GM19239 (cell line): ENCODE measurements at regions not wholly inside any gene's neighbourhood (a gene's known extent, or its start where the extent isn't known, plus 50 kb on each side); places are given as distances from the start of the nearest gene placed in this dataset.
"Not testable (repeated sequence)": the region's sequence is repeated elsewhere in the genome, so short reads cannot be mapped to it uniquely, and the experiment has no call there.

Experiments
- DNase-seq: peaks from one replicate; pipeline ENCODE4 v3.0.0; 2011; ENCODE audit warnings: low spot score; ENCODE audit not compliant: insufficient read length
- FAIRE-seq: peaks from 2 replicates; lab custom pipeline; 2011; peaks lifted over from hg19 to GRCh38; lab: Jason Lieb, UNC

DNA sequence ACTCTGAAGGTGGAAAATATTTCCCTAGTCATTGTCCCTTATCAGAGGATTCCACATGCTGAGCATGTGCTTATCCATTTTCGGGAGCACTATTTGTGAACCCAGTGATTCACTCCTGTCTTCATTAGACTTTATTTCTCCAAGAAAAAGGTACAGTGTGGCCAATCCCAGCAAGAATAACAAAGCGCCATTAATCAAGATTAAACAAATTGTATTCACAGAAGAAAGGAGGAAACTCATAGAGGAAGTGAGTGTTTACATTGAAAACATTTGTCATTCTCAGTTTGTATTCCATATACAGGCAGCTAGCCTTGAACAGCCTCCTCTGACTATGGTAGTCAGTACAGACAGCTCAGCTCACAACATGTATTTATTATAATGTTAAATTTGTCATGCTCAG, 1669.9 kb upstream of the SPRY2 start:
- DNase-seq (no peak), FAIRE-seq (no peak)

DNA sequence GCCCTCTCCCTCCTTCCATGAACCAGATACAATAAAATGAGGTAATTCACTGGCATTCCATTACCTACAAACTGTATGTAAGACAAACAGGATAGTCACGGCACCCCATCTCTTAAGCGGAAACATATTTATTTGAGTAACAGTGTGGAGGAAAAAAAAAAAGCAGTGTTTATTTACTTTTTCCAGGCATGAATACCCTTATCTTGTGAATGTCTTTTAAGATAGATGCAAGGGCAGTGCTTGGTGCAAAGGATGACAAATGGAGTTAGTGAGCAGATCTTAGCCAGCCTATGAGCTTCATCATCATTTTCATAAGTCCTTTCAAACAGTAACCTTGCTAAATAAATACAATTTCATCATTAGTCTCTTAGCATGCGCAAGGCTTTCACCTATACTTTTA, 1661.8 kb upstream of the SPRY2 start:
- DNase-seq (no peak), FAIRE-seq (no peak)

GRCh38 chr13:81995316-81995715, 1654.4 kb upstream of the SPRY2 start:
- no peak for DNase-seq
- no peak for FAIRE-seq

DNA sequence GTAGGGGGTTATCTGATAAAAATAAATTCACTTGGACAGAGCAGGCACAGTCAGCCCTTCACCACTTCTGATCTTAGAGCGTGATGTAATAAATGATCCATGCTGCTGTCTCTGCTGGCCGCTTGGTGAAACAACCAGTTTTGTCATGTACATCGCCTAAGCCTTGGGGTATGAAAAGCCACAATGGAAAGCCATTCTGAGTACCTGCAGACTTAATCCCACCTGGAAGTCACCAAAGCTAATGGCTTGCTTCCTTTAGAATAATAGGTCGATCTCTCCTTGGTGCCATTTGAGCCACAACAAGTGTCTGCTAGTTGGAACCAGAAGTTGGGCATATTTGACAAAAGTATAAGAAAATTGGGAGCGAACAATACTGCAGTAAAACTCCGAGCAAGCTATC, 1649.7 kb upstream of the SPRY2 start:
- FAIRE-seq (no peak), DNase-seq (no peak)

DNA sequence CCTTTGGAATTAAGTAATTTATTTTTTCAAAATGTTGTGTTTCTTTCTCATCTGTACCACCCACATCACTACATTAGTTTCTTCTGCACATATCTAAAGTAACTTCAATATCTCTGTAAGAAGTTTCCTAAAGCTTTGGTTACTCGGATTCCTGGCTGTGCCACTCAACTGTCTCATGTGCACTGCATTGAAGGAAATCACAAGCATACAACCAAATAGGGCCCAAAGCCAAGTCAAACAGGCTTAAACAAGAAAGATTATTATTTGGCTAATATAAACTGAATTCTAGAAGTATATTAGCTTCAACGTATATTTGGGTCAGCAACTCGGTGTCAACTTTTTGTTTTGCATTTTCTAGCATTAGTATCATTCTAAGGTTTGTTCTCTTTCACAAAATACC, 1647.6 kb upstream of the SPRY2 start:
- DNase-seq (no peak), FAIRE-seq (no peak)

- DNase-seq (no peak), FAIRE-seq (no peak)
Measured at GRCh38 chr13:81987677-81988357, 1646.9 kb upstream of the SPRY2 start.

GRCh38 chr13:81987159-81987558, 1646.2 kb upstream of the SPRY2 start:
- no peak for DNase-seq
- no peak for FAIRE-seq

DNA sequence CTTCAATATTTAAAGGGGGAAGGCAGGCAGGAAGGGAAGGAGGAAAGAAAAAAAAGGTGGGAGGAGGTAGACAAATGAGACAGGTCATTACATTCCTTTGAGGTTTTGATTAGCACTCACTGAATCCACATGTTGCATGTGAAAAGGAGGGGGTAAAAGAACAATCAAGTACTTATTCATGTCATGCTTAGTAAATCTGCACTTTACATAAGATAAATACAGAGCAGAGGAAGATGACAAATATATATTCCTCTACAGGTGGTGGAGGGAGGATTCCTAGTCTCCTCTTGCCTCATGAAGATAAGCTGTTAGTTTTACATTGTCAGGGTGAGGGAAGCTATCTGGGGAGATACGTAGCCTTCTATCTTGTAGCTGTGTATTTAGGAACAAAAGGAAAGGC, 1645.4 kb upstream of the SPRY2 start:
- DNase-seq, result no peak
- no peak for FAIRE-seq

DNA sequence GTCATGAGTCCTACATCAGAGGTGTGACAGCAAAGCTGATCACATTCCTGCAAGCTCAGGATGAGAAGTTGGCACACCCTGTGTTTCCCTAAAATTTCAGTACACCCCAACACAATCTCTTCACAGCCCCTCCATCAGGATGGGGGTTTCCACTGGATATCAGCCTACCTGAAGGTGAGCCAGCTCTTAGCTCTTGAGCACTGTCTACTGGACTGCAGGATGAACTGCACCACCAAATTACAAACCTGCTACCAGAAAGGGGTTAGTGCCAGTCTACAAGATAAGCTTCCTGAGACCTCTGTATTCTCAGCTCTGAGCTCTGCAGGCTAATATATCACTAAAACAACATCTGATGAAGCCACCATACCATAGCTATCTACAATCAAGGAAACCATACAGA, 1616.2 kb upstream of the SPRY2 start:
- FAIRE-seq, result no peak
- DNase-seq, result no peak

DNA sequence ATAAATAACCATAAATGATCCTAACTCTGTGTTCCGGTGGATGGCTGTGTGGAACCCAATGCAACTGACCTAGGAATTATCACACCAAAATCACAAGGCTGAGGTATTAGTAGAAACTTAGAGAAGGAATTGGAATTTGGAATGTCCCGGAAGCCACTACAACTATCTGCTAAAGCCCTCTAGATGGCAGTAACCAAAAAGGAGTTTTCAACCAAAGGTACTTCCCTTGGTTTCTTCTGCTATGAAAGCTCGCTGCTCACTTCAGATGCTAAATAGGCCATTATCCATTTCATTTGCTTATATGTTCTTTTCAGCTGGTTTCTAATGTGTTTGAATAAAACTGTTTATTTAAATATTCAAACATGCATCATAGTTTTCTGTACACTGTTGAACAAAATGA, 1589.1 kb upstream of the SPRY2 start:
- DNase-seq, result no peak
- no peak for FAIRE-seq

- DNase-seq, result no peak
- no peak for FAIRE-seq
Measured at GRCh38 chr13:81927347-81927746, 1586.4 kb upstream of the SPRY2 start.

DNA sequence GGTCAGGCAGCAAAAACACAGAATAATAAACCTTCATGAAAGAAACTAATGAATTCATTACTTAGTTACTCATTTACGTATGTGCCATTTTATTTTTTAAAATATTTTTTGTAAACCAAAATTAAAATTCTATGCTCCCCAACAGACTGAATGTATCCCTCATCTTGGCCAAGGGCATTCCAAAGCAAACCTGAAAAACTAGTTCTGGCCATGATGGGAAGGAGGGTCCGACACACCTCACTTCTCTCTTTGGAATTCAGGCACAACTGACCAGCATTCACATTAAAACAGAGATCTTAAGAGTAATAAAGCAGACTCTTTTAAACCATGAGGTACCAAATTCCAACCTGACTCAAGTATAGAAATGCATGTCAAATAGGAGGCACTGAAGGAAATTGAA, 1576.9 kb upstream of the SPRY2 start:
- no peak for FAIRE-seq

DNA sequence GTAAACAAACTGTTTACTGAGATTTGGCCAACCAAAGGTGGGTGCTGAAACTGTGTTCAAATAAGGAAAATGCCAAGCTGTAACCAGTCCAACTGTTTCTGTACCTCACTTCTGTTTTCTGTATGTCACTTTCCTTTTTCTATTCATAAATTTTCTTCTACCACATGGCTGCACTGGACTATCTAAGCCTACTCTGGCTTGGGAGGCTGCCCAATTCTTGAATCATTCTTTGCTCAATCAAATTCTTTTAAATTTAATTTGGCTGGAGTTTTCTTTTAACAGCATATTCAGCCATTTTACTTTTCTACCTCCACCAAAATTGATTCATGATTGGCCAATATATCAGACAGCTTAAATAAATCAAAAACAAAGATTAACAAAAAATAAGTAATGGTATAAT, 1575.5 kb upstream of the SPRY2 start:
- FAIRE-seq (no peak), DNase-seq (no peak)

More for the DNA sequence above, 1576.9 kb upstream of the SPRY2 start:
- DNase-seq, result no peak

GRCh38 chr13:81907787-81908372, 1567.0 kb upstream of the SPRY2 start:
- FAIRE-seq, result no peak
- no peak for DNase-seq

DNA sequence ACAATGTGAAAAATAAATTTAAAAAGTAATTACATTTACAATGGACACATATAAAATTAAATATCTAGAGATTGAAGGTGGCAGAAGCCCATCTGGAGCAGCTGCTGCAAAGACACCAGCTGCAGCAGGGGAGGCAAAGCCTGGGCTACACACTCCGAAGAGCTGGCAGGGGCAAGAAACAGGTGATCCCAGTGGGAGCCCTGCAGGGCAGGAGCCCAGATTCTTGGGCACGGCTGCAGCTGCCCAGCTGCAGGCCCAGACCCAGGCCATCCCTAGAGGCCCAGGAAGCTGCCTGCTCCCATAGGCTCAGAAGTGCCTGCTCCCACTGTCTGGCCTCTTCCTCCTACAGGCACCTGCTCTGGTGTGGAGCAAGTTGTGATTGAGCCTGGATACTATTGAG, 1547.9 kb upstream of the SPRY2 start:
- FAIRE-seq (no peak), DNase-seq (no peak)

- no peak for DNase-seq
- FAIRE-seq, result no peak
Measured at GRCh38 chr13:81874681-81875661, 1534.0 kb upstream of the SPRY2 start.

GRCh38 chr13:81874253-81874652, 1533.3 kb upstream of the SPRY2 start:
- FAIRE-seq (no peak), DNase-seq (no peak)

GRCh38 chr13:81872581-81872980, 1531.7 kb upstream of the SPRY2 start:
- DNase-seq (no peak), FAIRE-seq (no peak)

DNA sequence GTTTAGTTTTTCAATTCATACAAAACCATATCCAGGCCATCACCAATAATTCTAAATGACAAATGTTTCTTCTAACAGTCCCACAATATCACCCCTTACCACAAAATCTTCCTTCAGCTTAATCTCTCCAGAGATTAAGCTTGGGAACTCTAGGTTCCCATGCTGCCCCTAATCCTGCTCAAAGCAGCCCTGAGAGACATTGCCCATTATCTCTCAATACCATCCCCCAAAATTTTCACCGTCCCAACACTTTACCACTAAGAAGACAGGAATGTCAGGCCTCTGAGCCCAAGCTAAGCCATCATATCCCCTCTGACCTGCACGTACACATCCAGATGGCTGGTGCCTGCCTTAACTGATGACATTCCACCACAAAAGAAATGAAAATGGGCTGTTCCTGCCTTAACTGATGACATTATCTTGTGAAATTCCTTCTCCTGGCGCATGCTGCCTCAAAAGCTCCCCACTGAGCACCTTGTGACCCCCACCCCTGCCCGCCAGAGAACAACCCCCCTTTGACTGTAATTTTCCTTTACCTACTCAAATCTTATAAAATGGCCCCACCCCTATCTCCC, 1530.9 kb upstream of the SPRY2 start:
- FAIRE-seq, DNase-seq: not testable (repeated sequence)

GRCh38 chr13:81848291-81848690, 1507.4 kb upstream of the SPRY2 start:
- no peak for FAIRE-seq

GRCh38 chr13:81846771-81847170, 1505.8 kb upstream of the SPRY2 start:
- DNase-seq (no peak), FAIRE-seq (no peak)

More at GRCh38 chr13:81848291-81848690, 1507.4 kb upstream of the SPRY2 start:
- no peak for DNase-seq
